ENCODE measurements at regions not wholly inside any gene's neighbourhood (a gene's known extent, or its start where the extent isn't known, plus 50 kb on each side); places are given as distances from the start of the nearest gene placed in this dataset.
"Not testable (repeated sequence)": the region's sequence is repeated elsewhere in the genome, so short reads cannot be mapped to it uniquely, and the experiment has no call there.

DNA sequence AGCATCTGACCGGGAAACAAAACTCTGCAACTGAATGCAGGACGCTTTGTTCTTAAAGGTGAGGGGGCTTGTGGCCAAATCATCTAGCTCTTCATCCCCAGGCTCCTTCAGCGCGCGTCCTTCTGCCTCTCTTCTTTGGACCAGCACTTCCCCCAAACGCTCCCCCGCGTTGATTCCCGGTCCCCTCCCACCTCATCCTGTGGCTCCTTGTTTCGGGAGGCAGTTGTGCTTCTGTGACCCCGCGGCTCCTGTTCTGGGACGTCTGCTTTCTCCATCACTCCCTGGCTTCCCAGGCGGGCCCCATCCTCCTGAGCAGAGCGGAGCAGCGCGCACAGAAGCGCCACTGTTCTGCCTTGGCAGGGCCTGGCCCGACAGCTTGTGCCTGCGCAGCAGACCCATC, 109.7 kb upstream of the ZNG1E start:
- DNase-seq (ENCODE audit: low read depth), result not testable (repeated sequence)

DNA sequence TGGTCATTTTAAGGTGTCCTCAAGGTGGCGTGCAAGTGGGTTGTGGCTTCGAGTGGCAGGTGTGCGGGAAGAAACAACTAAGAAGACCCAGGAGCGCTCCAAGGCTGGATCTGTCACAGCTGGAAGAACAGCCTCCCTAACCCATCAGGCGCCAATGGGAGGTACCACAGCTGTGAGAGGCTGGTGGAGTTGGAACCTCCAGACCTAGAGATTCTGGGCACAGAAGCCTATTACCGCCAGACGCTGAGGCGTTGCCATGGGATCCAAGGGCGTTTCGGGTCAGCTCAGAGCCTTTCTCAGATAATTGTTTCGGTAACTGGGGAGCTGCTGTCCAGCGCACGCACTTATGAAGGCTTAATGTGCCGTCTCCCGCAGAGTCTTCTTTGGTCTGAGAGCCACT, 156.7 kb upstream of the ZNG1E start:
- DNase-seq (ENCODE audit: low read depth), result not testable (repeated sequence)

DNA sequence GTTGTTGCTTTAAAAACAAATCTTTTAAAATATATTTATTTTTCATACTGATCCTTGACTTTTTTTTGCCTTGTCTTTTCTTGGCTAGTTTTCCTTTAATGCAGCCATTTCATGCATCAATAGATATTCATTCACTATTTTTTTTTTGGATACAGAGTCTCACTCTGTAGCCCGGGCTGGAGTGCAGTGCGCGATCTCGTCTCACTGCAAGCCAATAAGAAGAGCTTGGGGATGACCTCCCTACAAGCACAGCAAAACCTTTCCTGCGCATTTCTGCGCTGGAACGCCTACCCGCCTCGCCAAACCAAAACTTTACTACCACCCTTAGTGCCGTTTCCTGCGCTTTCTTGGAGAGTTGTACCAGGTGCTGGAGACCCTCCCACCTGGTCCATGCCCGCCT, 161.3 kb upstream of the ZNG1E start:
- not testable (repeated sequence) for DNase-seq (ENCODE audit: low read depth)

DNA sequence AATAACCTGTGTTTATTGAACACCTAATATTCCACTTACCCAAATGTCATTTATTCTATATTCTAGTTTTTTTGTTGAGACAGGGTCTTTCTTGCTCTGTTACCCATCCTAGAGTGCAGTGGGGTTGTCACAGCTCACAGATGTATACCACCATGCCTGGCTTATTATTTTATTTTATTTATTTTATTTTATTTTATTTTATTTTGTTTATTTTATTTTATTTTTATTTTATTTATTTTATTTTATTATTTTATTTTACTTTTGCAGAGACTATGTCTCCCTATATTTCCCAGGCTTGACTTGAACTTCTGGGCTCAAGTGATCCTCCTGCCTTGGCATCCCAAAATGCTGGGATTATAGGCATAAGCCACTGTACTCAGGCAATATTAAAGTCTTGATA, 167.8 kb upstream of the ZNG1E start:
- not testable (repeated sequence) for DNase-seq (ENCODE audit: low read depth)

DNA sequence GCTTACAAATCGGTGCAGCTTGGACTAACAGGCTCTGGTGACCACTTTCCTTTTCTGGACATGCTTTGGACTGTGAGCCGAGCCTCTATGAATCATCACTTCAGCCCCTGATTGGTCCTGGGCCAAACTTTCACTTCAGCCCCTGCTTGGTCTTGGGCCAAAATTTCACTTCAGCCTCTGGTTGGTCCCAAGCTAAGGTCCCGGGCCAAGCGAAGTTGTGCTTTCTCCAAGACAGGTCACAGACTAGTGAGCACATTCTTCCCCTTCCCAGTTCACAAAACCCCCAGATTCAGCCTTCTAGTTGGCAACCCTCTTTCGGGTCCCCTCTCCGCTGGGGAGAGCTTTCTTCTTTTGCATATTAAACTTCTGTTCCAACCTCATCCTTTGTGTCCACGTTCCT, 171.0 kb upstream of the ZNG1E start:
- DNase-seq (ENCODE audit: low read depth), result not testable (repeated sequence)

DNA sequence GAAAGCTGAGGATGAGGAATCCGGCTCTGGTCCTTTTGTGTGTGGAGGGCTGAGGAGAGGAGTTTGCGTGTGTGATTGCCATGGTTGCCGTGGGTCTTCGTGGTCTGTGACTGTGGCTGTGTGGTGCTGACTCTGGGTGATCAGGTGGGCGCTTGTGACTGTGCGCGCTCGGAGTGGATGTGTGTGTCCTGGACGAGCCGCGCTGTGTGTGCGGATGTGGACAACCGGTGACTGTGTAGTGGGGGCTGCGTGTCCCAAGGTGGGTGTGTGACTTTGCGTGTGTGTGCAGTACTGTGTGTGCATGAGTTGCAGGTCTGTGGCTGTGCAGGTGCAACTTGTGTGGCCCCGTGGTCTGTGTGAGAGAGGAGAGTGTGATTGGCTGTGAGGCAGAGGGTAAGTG, 172.0 kb upstream of the ZNG1E start:
- DNase-seq (ENCODE audit: low read depth), result not testable (repeated sequence)

DNA sequence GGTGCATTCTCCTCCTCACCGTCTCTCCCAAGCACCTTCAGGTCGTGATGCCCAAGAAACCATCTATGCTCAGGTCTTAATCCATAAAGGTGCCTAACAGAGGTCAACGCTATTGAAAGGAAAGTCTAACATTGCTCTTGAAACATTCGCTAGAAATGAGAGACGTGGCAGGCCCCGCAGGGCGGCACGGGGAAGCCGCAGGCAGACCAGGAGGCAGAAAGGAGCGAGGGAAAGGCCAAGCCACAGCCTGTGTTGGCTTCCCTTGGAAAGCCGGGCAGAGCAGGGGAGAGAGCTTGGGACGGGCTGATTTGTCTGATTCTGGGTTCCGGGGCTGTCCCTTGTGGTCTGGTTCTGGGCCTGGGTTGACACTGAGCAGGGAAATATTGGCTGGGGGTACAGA, 192.8 kb upstream of the ZNG1E start:
- not testable (repeated sequence) for DNase-seq (ENCODE audit: low read depth)

DNA sequence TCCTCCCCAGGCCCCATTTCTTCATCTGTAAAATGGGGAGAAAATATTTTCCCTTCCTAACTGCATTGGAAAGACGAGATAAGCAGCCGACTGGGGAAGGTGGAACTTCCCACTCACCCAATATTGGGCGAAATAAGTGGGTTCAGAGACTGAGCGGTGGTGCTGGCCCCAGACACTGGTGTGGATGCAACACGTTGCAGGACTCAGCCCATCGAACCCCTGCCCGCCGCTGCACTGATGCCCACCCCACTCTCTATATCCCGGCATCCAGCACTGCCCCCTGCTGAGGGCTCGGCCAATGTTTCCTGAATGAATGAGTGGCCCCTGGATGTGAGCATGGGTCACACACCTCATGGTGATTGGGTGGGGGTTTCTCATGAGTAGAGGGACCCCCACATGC, 194.4 kb upstream of the ZNG1E start:
- not testable (repeated sequence) for DNase-seq (ENCODE audit: low read depth)

DNA sequence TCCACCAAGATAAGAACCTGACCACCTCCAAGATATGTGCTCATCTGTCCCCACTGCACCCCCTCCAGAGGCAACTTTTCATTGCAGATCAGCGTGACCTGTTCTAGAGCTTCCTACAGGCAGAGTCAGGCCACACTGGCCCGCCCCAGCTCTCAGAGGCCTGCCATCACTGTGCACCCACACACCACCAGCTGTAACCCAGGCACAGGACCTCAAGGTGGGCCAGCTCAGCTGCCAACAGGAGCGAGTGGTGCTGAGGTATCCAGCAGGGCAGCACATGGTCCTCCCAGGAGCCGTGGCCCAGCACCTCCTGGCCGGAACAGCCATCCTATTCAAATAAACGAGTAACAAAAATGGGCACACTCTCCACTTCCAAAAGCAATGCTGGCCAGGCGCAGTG, 189.9 kb upstream of the FOXD4L5 start:
- not testable (repeated sequence) for DNase-seq (ENCODE audit: low read depth)

DNA sequence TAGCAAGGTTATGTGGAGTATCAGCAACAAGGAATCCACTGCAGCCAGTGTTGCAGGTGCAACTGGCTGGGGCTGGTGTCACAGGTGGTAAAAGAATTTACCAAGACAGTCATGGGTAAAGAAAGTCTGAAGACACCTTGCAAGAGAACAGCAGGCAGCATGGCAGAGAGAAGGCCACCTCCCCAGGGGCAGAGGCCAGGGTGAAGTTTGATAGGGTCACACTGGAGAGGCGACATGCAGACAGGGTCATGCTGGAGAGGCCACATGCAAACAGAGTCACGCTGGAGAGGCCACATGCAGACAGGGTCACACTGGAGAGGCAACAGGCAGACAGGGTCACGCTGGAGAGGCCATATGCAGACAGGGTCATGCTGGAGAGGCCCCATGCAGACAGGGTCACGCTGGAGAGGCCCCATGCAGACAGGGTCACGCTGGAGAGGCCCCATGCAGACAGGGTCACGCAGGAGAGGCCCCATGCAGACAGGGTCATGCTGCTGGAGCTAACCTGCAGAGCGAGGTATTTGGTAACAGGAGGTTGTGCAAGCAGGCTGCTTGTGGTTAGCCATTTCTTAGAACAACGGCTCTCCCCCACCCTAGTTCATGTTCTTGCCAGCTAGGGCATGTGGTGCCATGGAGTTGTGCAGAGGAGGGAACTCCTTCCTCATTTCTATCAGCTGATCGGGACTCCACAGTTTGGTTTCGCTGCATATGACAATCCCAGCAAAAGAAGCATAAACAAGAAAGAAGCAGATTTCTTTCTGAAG, 188.2 kb upstream of the FOXD4L5 start:
- not testable (repeated sequence) for DNase-seq (ENCODE audit: low read depth)

DNA sequence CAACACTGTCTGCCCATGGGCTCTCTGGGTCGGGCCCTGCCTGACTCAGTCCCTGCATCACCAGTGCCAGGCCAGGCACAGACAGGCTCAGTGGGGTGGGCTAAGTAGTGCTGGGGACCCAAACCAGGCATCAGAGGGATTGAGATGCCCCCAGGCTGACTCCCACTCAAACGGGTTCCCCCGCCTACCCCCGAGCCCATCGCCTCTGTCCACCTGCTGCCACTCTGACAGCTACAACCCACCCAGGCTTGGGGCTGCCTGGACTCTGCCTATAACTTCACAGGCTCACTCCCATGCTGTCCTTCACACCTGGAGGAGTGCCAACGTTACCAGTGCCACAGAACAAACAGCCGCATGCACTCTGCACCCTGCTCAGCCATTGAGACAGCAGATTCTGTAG, 186.1 kb upstream of the FOXD4L5 start:
- DNase-seq (ENCODE audit: low read depth), result not testable (repeated sequence)

DNA sequence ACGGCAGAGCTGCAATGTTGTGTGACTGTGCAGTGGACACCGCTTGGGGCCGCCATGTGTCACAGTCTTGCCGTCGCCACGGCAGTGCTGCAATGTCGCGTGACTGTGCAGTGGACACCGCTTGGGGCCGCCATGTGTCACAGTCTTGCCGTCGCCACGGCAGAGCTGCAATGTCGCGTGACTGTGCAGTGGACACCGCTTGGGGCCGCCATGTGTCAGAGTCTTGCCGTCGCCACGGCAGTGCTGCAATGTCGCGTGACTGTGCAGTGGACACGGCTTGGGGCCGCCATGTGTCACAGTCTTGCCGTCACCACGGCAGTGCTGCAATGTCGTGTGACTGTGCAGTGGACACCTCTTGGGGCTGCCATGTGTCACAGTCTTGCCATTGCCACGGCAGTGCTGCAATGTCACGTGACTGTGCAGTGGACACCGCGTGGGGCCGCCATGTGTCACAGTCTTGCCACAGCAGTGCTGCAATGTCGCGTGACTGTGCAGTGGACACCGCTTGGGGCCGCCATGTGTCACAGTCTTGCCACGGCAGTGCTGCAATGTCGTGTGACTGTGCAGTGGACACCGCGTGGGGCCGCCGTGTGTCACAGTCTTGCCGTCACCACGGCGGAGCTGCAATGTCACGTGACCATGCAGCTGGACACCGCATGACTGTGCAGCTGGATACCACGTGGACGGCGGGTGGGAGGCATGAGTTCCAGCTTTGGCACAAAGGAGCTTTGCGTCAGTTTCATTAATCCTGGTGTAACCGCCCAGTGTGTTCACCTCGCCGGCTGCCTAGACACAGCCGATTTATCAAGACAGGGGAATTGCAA, 182.1 kb upstream of the FOXD4L5 start:
- DNase-seq (ENCODE audit: low read depth), result not testable (repeated sequence)

DNA sequence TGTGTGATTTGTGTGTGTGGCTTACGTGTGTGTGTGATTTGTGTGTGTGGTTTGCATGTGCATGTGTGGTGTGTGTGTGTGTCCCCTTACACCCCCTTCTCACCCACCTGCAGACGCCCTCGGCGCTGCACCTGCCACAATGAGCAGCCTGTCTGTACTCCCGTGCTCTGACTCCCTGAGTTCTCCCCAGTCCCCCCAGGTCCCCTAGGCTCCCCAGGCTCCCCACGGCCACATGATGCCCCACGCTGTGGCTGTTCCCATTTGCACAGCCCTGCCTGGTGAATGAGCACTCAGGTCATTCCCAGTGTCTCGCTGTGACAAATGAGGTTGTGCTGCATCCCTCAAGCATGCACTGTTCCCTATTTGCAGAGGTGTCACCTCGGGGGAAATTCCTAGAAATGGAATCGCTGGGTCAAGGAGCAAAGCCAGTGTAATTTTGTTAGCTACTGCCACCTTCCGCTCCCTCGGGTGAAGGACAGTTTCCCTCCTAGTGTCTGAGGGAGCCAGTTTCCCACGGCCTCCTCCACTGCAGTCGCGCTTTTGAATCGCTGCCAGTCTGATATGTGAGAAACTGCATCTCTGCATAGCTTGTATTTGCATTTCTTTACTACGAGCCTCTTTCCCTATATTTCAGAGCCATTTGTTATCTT, 180.4 kb upstream of the FOXD4L5 start:
- not testable (repeated sequence) for DNase-seq (ENCODE audit: low read depth)

DNA sequence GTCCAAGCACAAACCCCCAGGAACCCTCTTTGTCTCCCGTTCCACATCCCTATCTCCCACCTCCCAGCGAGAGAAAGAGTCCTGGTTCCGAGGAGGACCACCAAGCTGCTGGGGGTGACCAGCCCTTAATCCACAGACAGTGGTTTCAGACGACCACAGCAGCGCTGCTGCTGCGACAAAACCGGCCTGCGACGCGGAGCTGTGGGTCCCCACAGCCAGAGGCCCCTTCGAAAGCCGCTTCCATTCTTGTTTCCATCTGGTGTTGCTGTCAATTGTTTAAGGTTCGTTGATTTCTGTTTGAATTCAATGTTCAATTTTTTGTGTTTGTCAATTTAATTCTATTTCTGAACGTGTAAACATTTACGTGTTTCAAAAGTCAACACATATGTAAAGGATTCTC, 177.5 kb upstream of the FOXD4L5 start:
- not testable (repeated sequence) for DNase-seq (ENCODE audit: low read depth)

DNA sequence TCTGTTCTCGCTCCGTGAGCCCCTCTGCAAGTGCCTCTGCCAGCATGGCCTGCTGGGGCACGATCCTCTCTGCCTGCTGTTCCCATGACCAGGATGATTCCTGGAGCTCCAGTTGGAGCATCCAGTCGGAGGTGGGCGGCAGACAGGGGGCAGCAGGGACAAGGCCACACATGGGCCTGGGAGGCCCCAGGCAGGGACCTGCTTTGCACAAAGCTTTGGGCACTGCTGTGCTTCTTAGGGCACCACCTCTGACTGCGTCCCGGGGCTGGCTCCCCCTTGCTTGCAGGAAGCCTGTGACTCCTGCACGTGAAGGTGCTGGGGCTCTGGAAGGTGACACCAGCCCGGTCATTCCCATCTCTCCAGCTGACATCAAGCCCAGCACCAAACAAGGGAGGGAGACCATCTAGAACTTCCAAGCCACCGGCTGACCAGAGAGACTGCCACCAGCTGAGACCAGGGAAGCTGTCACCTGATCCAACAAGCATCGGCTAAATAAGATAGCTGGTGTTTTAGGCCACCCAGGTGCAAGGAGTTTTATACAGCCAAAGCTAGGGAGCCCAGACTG, 174.8 kb upstream of the FOXD4L5 start:
- no peak for DNase-seq (ENCODE audit: low read depth)

DNA sequence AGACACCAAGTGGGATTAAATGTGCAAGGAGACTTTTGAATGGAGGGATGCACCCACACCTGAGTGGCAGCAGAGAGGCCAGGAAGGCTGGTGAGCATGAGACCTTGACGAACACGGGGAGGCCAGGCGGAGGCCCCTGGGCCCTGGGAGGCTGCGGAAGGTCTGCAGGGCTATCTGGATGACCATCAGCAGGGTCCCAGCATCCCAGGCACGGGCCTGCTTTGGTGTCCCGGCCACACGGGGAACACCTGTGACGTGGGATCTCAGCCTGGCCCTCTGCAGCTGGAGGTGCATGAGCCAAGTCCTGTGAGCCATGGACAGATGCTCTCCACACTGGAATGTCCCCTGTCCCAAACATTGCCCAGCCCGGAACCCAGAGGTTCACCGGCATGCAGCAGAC, 174.0 kb upstream of the FOXD4L5 start:
- DNase-seq (ENCODE audit: low read depth), result no peak

DNA sequence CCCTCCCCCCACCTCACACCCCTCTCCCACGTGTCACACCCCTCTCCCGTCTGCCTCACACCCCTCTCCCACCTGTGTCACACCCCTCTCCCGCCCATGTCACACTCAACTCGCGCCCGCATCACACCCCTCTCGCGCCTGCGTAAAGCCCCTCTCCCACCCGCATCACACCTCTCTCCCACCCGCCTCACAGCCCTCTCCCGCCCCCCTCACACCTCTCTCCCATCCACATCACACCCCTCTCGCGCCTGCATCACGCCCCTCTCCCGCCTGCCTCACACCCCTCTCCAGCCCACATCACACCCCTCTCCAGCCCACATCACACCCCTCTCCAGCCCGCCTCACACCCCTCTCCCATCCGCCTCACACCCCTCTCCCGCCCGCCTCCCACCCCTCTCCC, 173.5 kb upstream of the FOXD4L5 start:
- DNase-seq (ENCODE audit: low read depth), result no peak

DNA sequence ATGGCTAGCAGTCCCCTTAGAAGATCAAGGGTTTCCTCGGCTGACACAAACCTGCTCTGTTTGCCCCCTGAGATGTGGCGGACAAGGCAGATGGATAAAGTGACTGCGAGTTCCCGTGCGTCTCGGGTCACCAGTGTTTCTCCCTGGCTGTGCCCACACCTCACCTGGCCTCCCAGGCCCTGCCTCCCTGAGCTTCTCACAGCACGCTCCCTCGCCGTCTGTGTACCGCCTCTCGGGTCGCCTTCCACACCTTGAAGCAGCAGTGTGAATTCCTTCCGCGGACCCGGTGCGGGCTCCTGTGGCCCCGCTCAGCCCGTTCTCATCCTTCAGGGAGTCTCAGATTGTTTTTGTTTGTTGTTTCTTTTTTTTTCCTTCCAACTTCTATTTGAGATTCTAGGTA, 172.0 kb upstream of the FOXD4L5 start:
- not testable (repeated sequence) for DNase-seq (ENCODE audit: low read depth)

DNA sequence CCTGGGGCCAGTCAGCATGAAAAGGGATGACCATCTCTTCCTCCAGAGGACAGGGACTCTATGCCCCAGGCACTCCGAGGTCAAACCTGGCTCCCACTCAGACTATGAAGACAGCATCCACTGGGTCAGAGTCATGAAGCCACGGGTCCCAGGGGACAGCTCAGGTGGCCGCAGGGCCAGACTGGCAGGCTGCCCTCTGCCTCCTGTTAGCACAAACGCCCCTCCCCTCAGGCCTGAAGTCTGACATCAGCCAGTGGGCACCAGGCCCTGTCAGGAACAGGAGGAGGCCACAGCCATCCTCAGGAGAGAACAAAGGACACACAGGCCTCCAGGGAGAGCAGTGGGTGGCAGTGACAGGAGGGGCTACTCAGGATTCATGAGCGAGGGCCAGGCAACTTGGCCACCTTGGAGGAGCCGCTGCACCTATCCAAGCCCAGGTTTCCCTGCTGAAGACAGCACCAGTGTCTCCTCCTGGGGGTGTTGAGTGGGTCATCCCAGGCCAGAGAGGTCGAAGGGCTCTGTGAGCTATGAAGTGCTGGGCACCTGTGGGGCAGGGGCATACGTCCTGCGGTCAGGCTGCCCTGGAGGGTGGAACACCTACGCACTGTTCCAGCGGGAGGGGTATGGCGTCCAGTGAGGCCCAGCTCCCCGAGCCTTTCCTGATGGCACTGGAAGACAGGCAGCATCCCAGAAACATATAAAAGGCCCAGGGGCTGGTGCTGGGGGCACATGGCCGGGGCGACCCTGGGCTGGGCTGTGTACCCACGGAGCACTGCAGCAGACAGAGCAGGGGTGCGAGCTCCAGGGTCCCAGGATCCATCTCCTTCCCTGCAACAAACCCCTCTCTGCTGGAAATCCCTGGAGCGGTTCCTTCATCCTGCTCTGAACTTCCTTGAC, 171.0 kb upstream of the FOXD4L5 start:
- not testable (repeated sequence) for DNase-seq (ENCODE audit: low read depth)

DNA sequence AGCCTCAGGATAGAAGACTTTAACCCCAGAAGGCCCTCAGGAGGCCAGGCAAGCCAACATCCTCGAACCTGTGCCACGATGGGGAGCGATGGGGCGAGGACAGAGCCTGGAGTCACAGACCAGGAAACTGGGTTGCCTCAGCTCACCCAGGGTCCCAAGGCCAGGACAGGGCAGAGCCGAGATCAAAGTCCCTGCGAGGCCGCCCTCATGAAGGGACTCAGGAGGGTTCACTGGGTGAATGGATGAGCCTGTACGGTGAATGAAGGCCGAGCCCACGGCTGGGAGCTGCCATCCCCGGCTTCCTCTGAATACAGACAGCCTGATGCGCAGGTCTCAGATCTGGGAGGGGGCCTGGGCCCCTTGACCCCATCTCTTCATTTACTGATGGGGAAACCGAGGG, 170.1 kb upstream of the FOXD4L5 start:
- DNase-seq (ENCODE audit: low read depth), result not testable (repeated sequence)

DNA sequence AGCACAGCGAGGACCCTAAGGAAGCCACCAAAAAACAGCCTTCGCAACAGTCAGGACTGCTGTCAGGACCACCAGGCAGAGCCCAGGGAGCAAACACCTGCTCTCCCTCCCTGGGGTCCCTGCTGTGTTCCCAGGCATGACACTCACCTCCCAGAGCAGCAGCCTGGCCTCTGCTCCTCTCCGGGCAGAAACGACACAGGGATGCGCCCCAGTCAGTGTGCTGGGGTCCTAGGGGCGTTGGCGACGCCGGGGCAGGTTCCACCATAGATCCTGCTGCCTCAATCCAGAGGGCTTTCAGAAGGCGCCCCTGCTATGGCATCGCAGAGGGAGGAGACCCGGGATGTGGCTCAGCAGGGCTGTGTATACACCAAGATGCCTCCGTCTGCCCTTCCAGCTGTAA, 169.7 kb upstream of the FOXD4L5 start:
- not testable (repeated sequence) for DNase-seq (ENCODE audit: low read depth)

Data from amniotic epithelial cell (primary cell).